HCT116 (cell line): ENCODE measurements at regions not wholly inside any gene's neighbourhood (a gene's known extent, or its start where the extent isn't known, plus 50 kb on each side); places are given as distances from the start of the nearest gene placed in this dataset.

ENCODE experiments used
- EZH2 ChIP-seq: fragments of 200-600 bp; sonication (generic); IDR thresholded peaks from 2 replicates; pipeline ENCODE4 v1.6.1; 2017; ENCODE audit warnings: antibody characterized with exemption, mixed run types
- EZH2phosphoT487 ChIP-seq: fragments of 200-600 bp; IDR thresholded peaks from 2 replicates; pipeline ENCODE4 v1.6.1; 2018; ENCODE audit warnings: antibody characterized with exemption, borderline replicate concordance
- FOSL1 ChIP-seq: IDR thresholded peaks from 2 replicates; pipeline ENCODE4 v1.6.1; 2012; ENCODE audit warnings: low read depth
- REST ChIP-seq: IDR thresholded peaks from 2 replicates; pipeline ENCODE4 v1.6.1; 2012; ENCODE audit warnings: low read depth
- TF ChIP-seq, protein P1 (sequence below), 3 experiments: fragments of 200-600 bp in 1 of 3; sonication (generic) in 1 of 3; IDR thresholded peaks in 2 of 3; conservative IDR thresholded peaks in 1 of 3; 2 replicates each; pipeline ENCODE4 v1.5.1; 2012 to 2017; ENCODE audit warnings: low read depth in 2 of 3, low read length in 2 of 3, antibody characterized with exemption in 1 of 3, borderline replicate concordance in 1 of 3, control low read depth in 1 of 3, mild to moderate bottlenecking in 1 of 3, mixed read lengths in 1 of 3, mixed run types in 1 of 3, moderate library complexity in 1 of 3; ENCODE audit not compliant: insufficient read depth in 1 of 3

DNA sequence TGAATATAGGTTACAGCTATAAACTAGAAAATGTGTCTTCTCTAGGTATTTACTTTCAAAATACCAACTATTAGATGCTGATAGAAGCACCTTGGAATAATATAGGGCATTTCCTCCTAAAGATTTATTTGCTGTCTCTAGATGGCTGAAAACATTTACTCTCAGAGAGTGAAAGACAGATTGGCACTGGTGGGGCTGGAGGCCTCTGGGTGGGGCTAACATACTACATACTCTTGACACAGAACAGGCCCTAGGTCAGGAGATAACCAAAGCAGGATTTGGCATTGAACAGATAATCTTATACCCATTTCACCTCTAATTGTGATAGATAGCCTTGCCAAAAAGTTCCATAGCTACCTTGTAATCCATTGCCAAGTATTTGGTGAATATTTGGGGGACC lies 253.3 kb upstream of the TBC1D5 start:
- TF ChIP-seq EZH2phosphoT487 (no peak), FOSL1 (no peak), EZH2 (no peak), REST (no peak)
- TF ChIP-seq, protein P1, sequence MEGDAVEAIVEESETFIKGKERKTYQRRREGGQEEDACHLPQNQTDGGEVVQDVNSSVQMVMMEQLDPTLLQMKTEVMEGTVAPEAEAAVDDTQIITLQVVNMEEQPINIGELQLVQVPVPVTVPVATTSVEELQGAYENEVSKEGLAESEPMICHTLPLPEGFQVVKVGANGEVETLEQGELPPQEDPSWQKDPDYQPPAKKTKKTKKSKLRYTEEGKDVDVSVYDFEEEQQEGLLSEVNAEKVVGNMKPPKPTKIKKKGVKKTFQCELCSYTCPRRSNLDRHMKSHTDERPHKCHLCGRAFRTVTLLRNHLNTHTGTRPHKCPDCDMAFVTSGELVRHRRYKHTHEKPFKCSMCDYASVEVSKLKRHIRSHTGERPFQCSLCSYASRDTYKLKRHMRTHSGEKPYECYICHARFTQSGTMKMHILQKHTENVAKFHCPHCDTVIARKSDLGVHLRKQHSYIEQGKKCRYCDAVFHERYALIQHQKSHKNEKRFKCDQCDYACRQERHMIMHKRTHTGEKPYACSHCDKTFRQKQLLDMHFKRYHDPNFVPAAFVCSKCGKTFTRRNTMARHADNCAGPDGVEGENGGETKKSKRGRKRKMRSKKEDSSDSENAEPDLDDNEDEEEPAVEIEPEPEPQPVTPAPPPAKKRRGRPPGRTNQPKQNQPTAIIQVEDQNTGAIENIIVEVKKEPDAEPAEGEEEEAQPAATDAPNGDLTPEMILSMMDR (IDR thresholded peaks at IDR 0.05 in 2 of 3, conservative IDR thresholded peaks at IDR 0.05 in 1 of 3; ENCODE audit: borderline replicate concordance in 1 of 3, insufficient read depth in 1 of 3, low read depth in 2 of 3, low read length in 2 of 3), result no peak
